H1 (cell line): ENCODE measurements at regions not wholly inside any gene's neighbourhood (a gene's known extent, or its start where the extent isn't known, plus 50 kb on each side); places are given as distances from the start of the nearest gene placed in this dataset.

Experiments
- ASH2L ChIP-seq: fragments of 200-600, 300-600 bp; sonication (generic); IDR thresholded peaks from one replicate; pipeline ENCODE4 v1.7.1; 2017; ENCODE audit warnings: low read length
- BCL11A ChIP-seq, 2 experiments: IDR thresholded peaks; one replicate each; pipeline ENCODE4 v1.6.1; 2011; ENCODE audit warnings: low read depth in 2 of 2, low read length in 2 of 2, mild to moderate bottlenecking in 2 of 2
- CEBPB ChIP-seq: IDR thresholded peaks from 2 replicates; pipeline ENCODE4 v1.6.1; 2012; ENCODE audit warnings: low read depth, low read length
- CTCF ChIP-seq, 3 experiments: IDR thresholded peaks; 1 replicate in 2 of 3; 2 replicates in 1 of 3; pipeline versions ENCODE4 v1.5.1 to v1.6.1; 2011; ENCODE audit warnings: low read length in 3 of 3, mild to moderate bottlenecking in 3 of 3, inconsistent platforms in 2 of 3, low read depth in 1 of 3, moderate library complexity in 1 of 3; ENCODE audit not compliant: insufficient read depth in 1 of 3; ENCODE audit errors: control extremely low read depth in 1 of 3
- NANOG ChIP-seq: IDR thresholded peaks from 2 replicates; pipeline ENCODE4 v1.6.1; 2011; ENCODE audit warnings: low read length, low read depth, mild to moderate bottlenecking, inconsistent platforms; ENCODE audit not compliant: insufficient read depth, poor library complexity, severe bottlenecking
- POLR2A ChIP-seq, 2 experiments: IDR thresholded peaks; 1 replicate in 1 of 2; 2 replicates in 1 of 2; pipeline ENCODE4 v1.6.1; 2011; ENCODE audit warnings: low read depth in 2 of 2, low read length in 2 of 2, mild to moderate bottlenecking in 2 of 2; ENCODE audit errors: control extremely low read depth in 1 of 2
- POLR2AphosphoS5 ChIP-seq: IDR thresholded peaks from 2 replicates; pipeline ENCODE4 v1.6.1; 2011; ENCODE audit warnings: low read depth, low read length
- RBBP5 ChIP-seq: IDR thresholded peaks from 2 replicates; pipeline ENCODE4 v1.7.1; 2012; ENCODE audit warnings: low read depth, mild to moderate bottlenecking, inconsistent platforms, low read length, moderate library complexity, borderline replicate concordance
- SIN3A ChIP-seq, 2 experiments: IDR thresholded peaks in 1 of 2; conservative IDR thresholded peaks in 1 of 2; 2 replicates each; pipeline ENCODE4 v1.6.1; 2011 to 2012; ENCODE audit warnings: low read length in 2 of 2, improper control_type of control experiment in 1 of 2, low read depth in 1 of 2, mild to moderate bottlenecking in 1 of 2
- YY1 ChIP-seq: IDR thresholded peaks from 2 replicates; pipeline ENCODE4 v1.6.1; 2011; ENCODE audit warnings: low read depth, mild to moderate bottlenecking, low read length
- TF ChIP-seq, protein P1 (sequence below): IDR thresholded peaks from 2 replicates; pipeline ENCODE4 v1.6.1; 2012; ENCODE audit warnings: inconsistent platforms

DNA sequence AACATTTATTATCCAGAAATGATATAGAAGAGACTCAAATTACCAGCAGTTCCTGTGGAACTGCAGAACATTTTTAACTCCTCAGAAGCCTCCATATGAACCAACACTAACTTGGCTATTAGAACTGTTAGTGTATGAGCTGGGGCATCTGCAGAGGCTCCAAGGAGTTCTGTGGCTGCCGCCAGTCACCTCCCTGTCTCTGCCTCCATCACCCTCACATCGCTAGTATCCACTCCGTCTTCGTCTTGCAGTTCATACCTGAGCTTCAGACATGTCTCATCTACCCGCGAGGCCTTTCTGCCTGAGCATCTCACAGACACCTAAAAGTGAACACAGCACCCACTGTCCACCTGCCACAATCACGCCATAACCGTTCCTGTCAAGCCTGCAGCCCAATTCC lies 89.5 kb upstream of the CST7 start:
- no peak for TF ChIP-seq POLR2A (IDR thresholded peaks at IDR 0.05; ENCODE audit: control extremely low read depth in 1 of 2, low read depth in 2 of 2, low read length in 2 of 2)
- TF ChIP-seq, protein P1, sequence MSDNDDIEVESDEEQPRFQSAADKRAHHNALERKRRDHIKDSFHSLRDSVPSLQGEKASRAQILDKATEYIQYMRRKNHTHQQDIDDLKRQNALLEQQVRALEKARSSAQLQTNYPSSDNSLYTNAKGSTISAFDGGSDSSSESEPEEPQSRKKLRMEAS = no peak
- TF ChIP-seq YY1 = no peak
- TF ChIP-seq CTCF (IDR thresholded peaks at IDR 0.05; ENCODE audit: control extremely low read depth in 1 of 3, insufficient read depth in 1 of 3, low read depth in 1 of 3, low read length in 3 of 3) = no peak
- TF ChIP-seq BCL11A (IDR thresholded peaks at IDR 0.05; ENCODE audit: low read depth in 2 of 2, low read length in 2 of 2) = no peak
- no peak for TF ChIP-seq CEBPB
- no peak for TF ChIP-seq SIN3A (conservative IDR thresholded peaks at IDR 0.05 in 1 of 2, IDR thresholded peaks at IDR 0.05 in 1 of 2; ENCODE audit: low read depth in 1 of 2, low read length in 2 of 2)
- no peak for TF ChIP-seq POLR2AphosphoS5
- TF ChIP-seq RBBP5 = no peak
- no peak for TF ChIP-seq ASH2L
- no peak for TF ChIP-seq NANOG
